ENCODE measurements at regions not wholly inside any gene's neighbourhood (a gene's known extent, or its start where the extent isn't known, plus 50 kb on each side); places are given as distances from the start of the nearest gene placed in this dataset.
A peak's percentile ranks its signal among the peaks of the same experiment; 100 is the strongest.

DNA sequence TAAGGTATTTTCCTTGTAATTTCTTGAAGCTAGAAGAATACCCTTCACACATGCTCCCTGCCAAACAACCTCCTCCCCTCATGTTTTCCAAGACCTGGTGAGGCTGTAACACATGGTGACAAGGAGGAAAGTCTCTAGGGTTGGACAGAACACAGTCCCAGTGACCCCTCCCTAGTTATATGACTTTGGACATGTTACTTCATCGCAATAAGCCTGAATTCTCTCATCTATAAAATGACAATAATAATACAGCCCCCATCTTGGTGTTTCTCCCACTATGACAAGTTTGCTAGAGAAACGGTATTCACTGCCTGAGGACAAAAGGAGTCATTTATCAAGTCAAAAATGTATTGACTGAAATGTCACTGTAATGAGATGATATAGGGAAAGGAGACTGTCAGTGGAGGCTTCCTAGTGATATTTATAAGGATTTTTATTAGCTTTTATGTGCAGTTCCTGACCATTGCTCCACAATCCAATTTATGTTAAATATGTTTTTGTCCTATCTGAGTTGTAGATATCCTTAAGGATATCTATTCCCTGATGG is 464.4 kb downstream of the SUCLG1 start:
- Histone ChIP-seq H3K4me1 (replicated peaks in 1 of 2; ENCODE audit: control insufficient read depth in 2 of 2, insufficient read depth in 2 of 2, low read length in 2 of 2) (peaks cover 0 to 10% of the 10 kb centered on the region in 2 experiments; a peak in 2 of 5 replicates), H3K9ac (ENCODE audit: insufficient read depth in 1 of 2, low read depth in 2 of 2, low read length in 2 of 2) (no peak overlapping the region), H3K4me2 (ENCODE audit: insufficient read depth, low read length) (no peak overlapping the region), H3K9me3 (replicated peaks; ENCODE audit: control insufficient read depth, insufficient read depth, low read depth, low read length) (no peaks in the 10 kb centered on the region), H3K79me2 (ENCODE audit: control insufficient read depth, insufficient read depth, low read length) (no peaks in the 10 kb centered on the region), H3K27me3 (ENCODE audit: control insufficient read depth in 2 of 2, insufficient read depth in 2 of 2, low read length in 2 of 2) (no peaks in the 10 kb centered on the region), H3K36me3 (ENCODE audit: control insufficient read depth, insufficient read depth, low read length) (no peaks in the 10 kb centered on the region), H2AFZ (ENCODE audit: low read depth, low read length) (peak overlapping the region; percentile 52), H4K20me1 (replicated peaks; ENCODE audit: control insufficient read depth, insufficient read depth, low read length) (no peaks in the 10 kb centered on the region), H3K4me3 (no peak overlapping the region), H3K27ac (ENCODE audit: extremely low read depth, low read depth, low read length) (no peak overlapping the region), H3K9me1 (ENCODE audit: control insufficient read depth, insufficient read depth, low read length) (no peaks in the 10 kb centered on the region)
- WGBS (ENCODE audit: insufficient coverage, low coverage, missing lambda C conversion rate) = 29% methylated on average over 2 of the region's 2 CpGs
- FAIRE-seq (no peak), DNase-seq (ENCODE audit: extremely low read depth in 1 of 4, low spot score in 3 of 4) (no peak), ATAC-seq (peak; percentile 56)
- in situ Hi-C loops (cut with MboI) (no loop called here), intact Hi-C loops (cut with micrococcal nuclease) (no loop called here)
- no peak for TF ChIP-seq FOXJ3 (CRISPR knock-in tag; IDR thresholded peaks at IDR 0.05)
- no peak for TF ChIP-seq FOXJ2 (tag; IDR thresholded peaks at IDR 0.05)
- no peak for TF ChIP-seq TFAM (CRISPR knock-in tag; conservative IDR thresholded peaks at IDR 0.05)
- TF ChIP-seq MEIS2 (IDR thresholded peaks at IDR 0.05; ENCODE audit: partially characterized antibody) = peak; percentile 39
- TF ChIP-seq CBX8 (IDR thresholded peaks at IDR 0.05; ENCODE audit: borderline replicate concordance, extremely low read depth, low read depth, low read length, poor library complexity, severe bottlenecking) = no peak
- TF ChIP-seq, protein P1, sequence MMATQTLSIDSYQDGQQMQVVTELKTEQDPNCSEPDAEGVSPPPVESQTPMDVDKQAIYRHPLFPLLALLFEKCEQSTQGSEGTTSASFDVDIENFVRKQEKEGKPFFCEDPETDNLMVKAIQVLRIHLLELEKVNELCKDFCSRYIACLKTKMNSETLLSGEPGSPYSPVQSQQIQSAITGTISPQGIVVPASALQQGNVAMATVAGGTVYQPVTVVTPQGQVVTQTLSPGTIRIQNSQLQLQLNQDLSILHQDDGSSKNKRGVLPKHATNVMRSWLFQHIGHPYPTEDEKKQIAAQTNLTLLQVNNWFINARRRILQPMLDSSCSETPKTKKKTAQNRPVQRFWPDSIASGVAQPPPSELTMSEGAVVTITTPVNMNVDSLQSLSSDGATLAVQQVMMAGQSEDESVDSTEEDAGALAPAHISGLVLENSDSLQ (IDR thresholded peaks at IDR 0.05) = peak; percentile 11; the same call in 1 of the 2 replicates
- no peak for TF ChIP-seq POLR2AphosphoS5 (IDR thresholded peaks at IDR 0.05; ENCODE audit: control insufficient read depth, insufficient read depth, low read depth, low read length)
- TF ChIP-seq MBD2 (IDR thresholded peaks at IDR 0.05; ENCODE audit: borderline replicate concordance, low read depth) = no peak
- TF ChIP-seq, protein P2, sequence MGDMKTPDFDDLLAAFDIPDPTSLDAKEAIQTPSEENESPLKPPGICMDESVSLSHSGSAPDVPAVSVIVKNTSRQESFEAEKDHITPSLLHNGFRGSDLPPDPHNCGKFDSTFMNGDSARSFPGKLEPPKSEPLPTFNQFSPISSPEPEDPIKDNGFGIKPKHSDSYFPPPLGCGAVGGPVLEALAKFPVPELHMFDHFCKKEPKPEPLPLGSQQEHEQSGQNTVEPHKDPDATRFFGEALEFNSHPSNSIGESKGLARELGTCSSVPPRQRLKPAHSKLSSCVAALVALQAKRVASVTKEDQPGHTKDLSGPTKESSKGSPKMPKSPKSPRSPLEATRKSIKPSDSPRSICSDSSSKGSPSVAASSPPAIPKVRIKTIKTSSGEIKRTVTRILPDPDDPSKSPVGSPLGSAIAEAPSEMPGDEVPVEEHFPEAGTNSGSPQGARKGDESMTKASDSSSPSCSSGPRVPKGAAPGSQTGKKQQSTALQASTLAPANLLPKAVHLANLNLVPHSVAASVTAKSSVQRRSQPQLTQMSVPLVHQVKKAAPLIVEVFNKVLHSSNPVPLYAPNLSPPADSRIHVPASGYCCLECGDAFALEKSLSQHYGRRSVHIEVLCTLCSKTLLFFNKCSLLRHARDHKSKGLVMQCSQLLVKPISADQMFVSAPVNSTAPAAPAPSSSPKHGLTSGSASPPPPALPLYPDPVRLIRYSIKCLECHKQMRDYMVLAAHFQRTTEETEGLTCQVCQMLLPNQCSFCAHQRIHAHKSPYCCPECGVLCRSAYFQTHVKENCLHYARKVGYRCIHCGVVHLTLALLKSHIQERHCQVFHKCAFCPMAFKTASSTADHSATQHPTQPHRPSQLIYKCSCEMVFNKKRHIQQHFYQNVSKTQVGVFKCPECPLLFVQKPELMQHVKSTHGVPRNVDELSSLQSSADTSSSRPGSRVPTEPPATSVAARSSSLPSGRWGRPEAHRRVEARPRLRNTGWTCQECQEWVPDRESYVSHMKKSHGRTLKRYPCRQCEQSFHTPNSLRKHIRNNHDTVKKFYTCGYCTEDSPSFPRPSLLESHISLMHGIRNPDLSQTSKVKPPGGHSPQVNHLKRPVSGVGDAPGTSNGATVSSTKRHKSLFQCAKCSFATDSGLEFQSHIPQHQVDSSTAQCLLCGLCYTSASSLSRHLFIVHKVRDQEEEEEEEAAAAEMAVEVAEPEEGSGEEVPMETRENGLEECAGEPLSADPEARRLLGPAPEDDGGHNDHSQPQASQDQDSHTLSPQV (IDR thresholded peaks at IDR 0.05) = no peak
- TF ChIP-seq, protein P3, sequence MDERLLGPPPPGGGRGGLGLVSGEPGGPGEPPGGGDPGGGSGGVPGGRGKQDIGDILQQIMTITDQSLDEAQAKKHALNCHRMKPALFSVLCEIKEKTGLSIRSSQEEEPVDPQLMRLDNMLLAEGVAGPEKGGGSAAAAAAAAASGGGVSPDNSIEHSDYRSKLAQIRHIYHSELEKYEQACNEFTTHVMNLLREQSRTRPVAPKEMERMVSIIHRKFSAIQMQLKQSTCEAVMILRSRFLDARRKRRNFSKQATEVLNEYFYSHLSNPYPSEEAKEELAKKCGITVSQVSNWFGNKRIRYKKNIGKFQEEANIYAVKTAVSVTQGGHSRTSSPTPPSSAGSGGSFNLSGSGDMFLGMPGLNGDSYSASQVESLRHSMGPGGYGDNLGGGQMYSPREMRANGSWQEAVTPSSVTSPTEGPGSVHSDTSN (CRISPR knock-in tag; IDR thresholded peaks at IDR 0.05; ENCODE audit: low read depth) = no peak
- TF ChIP-seq, protein P3 (tag; conservative IDR thresholded peaks at IDR 0.05; ENCODE audit: low read depth) = 0 out of 2 replicates have a peak, but pooled peaks have one; percentile 42
- ChIA-PET CTCF (ENCODE audit: low intra/inter-chr PET ratio) (no interaction called here), POLR2A (no interaction called here)
- BruUV-seq (replicated peaks) = no TSS peak
